A673 (cell line): ENCODE measurements at regions not wholly inside any gene's neighbourhood (a gene's known extent, or its start where the extent isn't known, plus 50 kb on each side); places are given as distances from the start of the nearest gene placed in this dataset.
"Not testable (repeated sequence)": the region's sequence is repeated elsewhere in the genome, so short reads cannot be mapped to it uniquely, and the experiment has no call there.

Source experiments
- BruUV-seq: library from RNA; stranded (reverse); fragments of 400-500 nt; replicated peaks from 2 replicates; lab custom pipeline; 2021; lab: Mats Ljungman, UMichigan
- CTCF ChIA-PET: fragments of 300-600 bp; sonication (Branson Sonifier 250); formaldehyde crosslinking; loops from one replicate; lab custom pipeline; 2022; ENCODE audit warnings: antibody characterized with exemption; lab: Charles Lee
- POLR2A ChIA-PET: fragments of 300-600 bp; sonication (Branson Sonifier 250); formaldehyde crosslinking; loops from one replicate; lab custom pipeline; 2022; ENCODE audit warnings: antibody characterized with exemption; ENCODE audit not compliant: low non-redundant PET; lab: Charles Lee
- DNase-seq: peaks from one replicate; pipeline ENCODE4 v3.0.0-alpha.2; 2015; ENCODE audit warnings: low spot score
- H3K27ac ChIP-seq: fragments of 200-600 bp; sonication (generic); 2 replicates; pipeline ENCODE4 v1.5.1; 2016; ENCODE audit warnings: mixed run types, low read depth, mild to moderate bottlenecking, mixed read lengths, antibody characterized with exemption, low read length; ENCODE audit not compliant: poor library complexity, severe bottlenecking
- H3K27me3 ChIP-seq: fragments of 200-600 bp; sonication (generic); replicated peaks from 2 replicates; pipeline ENCODE4 v1.6.1; 2017; ENCODE audit warnings: mixed run types, low read depth, mild to moderate bottlenecking, mixed read lengths, antibody characterized with exemption, low read length; ENCODE audit not compliant: insufficient read depth, poor library complexity
- H3K36me3 ChIP-seq: fragments of 200-600 bp; sonication (generic); 2 replicates; pipeline ENCODE4 v1.6.1; 2016; ENCODE audit warnings: mixed run types, mild to moderate bottlenecking, mixed read lengths, antibody characterized with exemption, low read length; ENCODE audit not compliant: insufficient read depth, poor library complexity, severe bottlenecking
- H3K4me1 ChIP-seq: fragments of 200-600 bp; sonication (generic); 2 replicates; pipeline ENCODE4 v1.6.1; 2017; ENCODE audit warnings: mixed run types, mild to moderate bottlenecking, mixed read lengths, antibody characterized with exemption, low read length; ENCODE audit not compliant: insufficient read depth, poor library complexity, severe bottlenecking
- H3K4me3 ChIP-seq: fragments of 200-600 bp; sonication (generic); 2 replicates; pipeline ENCODE4 v1.5.1; 2016; ENCODE audit warnings: low read depth, mixed run types, mild to moderate bottlenecking, mixed read lengths, low read length; ENCODE audit not compliant: poor library complexity, severe bottlenecking
- H3K9me3 ChIP-seq: fragments of 200-600 bp; sonication (generic); 2 replicates; pipeline ENCODE4 v1.6.1; 2016; ENCODE audit warnings: mixed run types, low read depth, mild to moderate bottlenecking, mixed read lengths, antibody characterized with exemption, low read length; ENCODE audit not compliant: poor library complexity, severe bottlenecking
- CTCF ChIP-seq: fragments of 300-800, 200-600 bp; sonication (generic); conservative IDR thresholded peaks from 2 replicates; pipeline ENCODE4 v1.5.1; 2017; ENCODE audit warnings: low read depth, mild to moderate bottlenecking, antibody characterized with exemption, low read length, moderate library complexity, mixed read lengths
- EZH2 ChIP-seq: fragments of 200-600 bp; sonication (generic); IDR thresholded peaks from 2 replicates; pipeline ENCODE4 v1.6.1; 2017; ENCODE audit warnings: borderline replicate concordance, low read depth, mild to moderate bottlenecking, mixed read lengths, antibody characterized with exemption, low read length; ENCODE audit not compliant: poor library complexity, severe bottlenecking
- intact Hi-C: fragments of 100-400 bp; cut with micrococcal nuclease; formaldehyde crosslinking; loops from one replicate; pipeline ENCODE4 v1.10.0; 2022; ENCODE audit not compliant: unreplicated experiment

- intact Hi-C loops, result no loop called here
- BruUV-seq, result no TSS peak
- CTCF ChIA-PET, result no interaction called here
- peaks cover 5% of the 10 kb centered on the region for H3K9me3 ChIP-seq
- no peak overlapping the region for H3K4me3 ChIP-seq
- H3K4me1 ChIP-seq, result no peaks in the 10 kb centered on the region
- H3K27me3 ChIP-seq, result no peaks in the 10 kb centered on the region
- no peaks in the 10 kb centered on the region for H3K36me3 ChIP-seq
- DNase-seq, result no peak
- POLR2A ChIA-PET, result no interaction called here
- H3K27ac ChIP-seq, result no peak overlapping the region
- no peak for TF ChIP-seq CTCF
- TF ChIP-seq EZH2, result no peak
These were observed 372.3 kb downstream of the HLX start for GRCh38 chr1:221251580-221251979.

DNA sequence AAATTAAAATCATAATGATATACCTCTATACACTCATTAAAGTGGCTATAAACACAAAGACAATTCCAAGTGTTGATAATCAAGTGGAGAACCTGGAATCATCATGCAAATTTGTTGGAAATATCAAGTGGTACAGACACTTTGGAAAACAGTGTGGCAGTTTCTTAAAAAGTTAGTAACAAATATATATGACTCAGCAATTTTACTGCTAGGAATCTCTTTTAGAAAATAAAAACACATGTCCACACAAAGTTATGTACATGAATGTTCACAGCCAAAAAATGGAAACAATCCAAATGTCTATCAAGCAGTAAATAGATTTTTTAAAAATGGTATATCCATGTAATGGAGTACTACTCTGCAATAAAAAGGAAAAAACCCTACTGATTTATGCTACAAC lies 375.6 kb downstream of the HLX start:
- ChIA-PET POLR2A (no interaction called here), CTCF (no interaction called here)
- BruUV-seq, result no TSS peak
- H3K36me3 ChIP-seq, result no peaks in the 10 kb centered on the region
- H3K27me3 ChIP-seq, result no peaks in the 10 kb centered on the region
- TF ChIP-seq CTCF (no peak), EZH2 (no peak)
- intact Hi-C loops, result no loop called here
- DNase-seq, result no peak
- H3K27ac ChIP-seq, result no peak overlapping the region
- no peaks in the 10 kb centered on the region for H3K4me1 ChIP-seq
- peaks cover 5% of the 10 kb centered on the region for H3K9me3 ChIP-seq
- no peak overlapping the region for H3K4me3 ChIP-seq

- ChIA-PET CTCF (no interaction called here), POLR2A (no interaction called here)
These were observed 377.5 kb downstream of the HLX start for GRCh38 chr1:221256773-221257172.

DNA sequence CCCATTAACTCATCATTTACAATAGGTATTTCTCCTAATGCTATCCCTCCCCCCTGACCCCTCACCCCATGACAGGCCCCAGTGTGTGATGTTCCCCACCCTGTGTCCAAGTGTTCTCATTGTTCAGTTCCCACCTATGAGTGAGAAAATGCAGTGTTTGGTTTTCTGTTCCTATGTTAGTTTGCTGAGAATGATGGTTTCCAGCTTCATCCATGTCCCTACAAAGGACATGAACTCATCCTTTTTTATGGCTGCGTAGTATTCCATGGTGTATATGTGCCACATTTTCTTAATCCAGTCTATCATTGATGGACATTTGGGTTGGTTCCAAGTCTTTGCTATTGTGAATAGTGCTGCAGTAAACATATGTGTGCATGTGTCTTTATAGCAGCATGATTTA lies 378.3 kb downstream of the HLX start:
- H3K4me1 ChIP-seq, CTCF ChIA-PET, POLR2A ChIA-PET, H3K27me3 ChIP-seq, H3K4me3 ChIP-seq, H3K27ac ChIP-seq, H3K36me3 ChIP-seq, H3K9me3 ChIP-seq, DNase-seq, BruUV-seq, intact Hi-C loops: not testable (repeated sequence)

More at GRCh38 chr1:221256773-221257172, 377.5 kb downstream of the HLX start:
- TF ChIP-seq CTCF (no peak), EZH2 (no peak)
- no TSS peak for BruUV-seq
- Histone ChIP-seq H3K27me3 (no peaks in the 10 kb centered on the region), H3K9me3 (peaks cover 5% of the 10 kb centered on the region), H3K4me3 (no peak overlapping the region), H3K4me1 (no peaks in the 10 kb centered on the region), H3K27ac (no peak overlapping the region), H3K36me3 (no peaks in the 10 kb centered on the region)
- intact Hi-C loops, result no loop called here
- no peak for DNase-seq

DNA sequence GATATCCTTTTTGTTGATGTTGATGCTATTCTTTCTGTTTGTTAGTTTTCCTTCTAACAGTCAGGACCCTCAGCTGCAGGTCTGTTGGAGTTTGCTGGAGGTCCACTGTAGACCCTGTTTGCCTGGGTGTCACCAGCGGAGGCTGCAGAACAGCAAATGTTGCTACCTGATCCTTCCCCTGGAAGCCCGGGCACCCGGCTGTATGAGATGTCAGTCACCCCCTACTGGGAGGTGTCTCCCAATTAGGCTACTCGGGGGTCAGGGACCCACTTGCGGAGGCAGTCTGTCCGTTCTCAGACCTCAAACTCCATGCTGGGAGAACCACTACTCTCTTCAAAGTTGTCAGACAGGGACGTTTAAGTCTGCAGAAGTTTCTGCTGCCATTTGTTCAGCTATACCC lies 383.4 kb downstream of the HLX start:
- H3K36me3 ChIP-seq, H3K27me3 ChIP-seq, H3K27ac ChIP-seq, intact Hi-C loops, CTCF ChIA-PET, H3K4me3 ChIP-seq, H3K4me1 ChIP-seq, DNase-seq, POLR2A ChIA-PET, BruUV-seq, H3K9me3 ChIP-seq: not testable (repeated sequence)
